ENCODE measurements at regions not wholly inside any gene's neighbourhood (a gene's known extent, or its start where the extent isn't known, plus 50 kb on each side); places are given as distances from the start of the nearest gene placed in this dataset.
A peak's percentile ranks its signal among the peaks of the same experiment; 100 is the strongest.

DNA sequence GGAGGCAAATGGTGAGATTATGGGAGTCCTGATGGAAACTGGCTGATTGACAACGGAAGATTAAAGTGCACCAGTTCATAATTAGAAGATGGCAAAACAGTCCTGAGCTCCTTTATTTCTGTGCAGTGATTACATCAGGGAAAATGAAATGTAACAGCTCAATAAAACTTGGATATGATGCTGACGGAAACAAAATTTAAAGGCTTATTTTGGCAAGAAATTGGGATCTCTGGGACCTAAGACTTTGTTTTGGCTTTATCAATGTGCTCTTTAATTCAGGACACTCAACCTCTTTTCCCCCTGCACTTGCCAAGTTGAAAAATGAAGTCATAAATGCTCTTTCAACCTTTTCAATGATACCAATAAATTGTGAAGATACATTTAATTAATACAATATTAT lies 226.8 kb downstream of the C6orf118 start:
- no peak for DNase-seq (ENCODE audit: low read depth in 2 of 2)

DNA sequence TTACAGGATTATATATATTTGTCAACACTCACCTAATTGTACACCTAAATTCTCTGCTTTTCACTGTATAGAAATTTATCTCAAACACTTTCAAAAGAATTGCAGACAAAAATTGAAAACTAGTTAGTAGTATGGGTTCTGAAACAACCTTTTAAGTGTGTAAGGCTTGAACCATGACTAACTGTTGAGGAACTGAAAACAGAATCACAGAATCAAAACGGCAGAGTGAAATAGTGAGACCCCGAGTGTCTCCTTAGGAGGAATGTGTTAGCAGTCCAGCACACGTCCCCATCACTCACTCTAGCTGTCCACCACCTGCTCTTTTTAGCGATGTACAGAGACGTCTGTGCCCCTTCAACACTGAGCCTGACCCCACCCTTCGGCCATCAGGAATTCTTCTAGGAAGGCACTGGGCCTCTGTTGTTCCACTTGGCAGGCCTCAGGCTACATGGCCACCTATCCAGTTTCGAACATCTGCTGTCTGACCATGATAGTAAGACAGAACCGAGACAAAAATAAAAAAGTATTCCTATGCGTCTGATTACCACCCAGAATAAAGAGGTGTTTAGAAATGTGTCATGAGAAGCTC lies 227.4 kb downstream of the C6orf118 start:
- DNase-seq (ENCODE audit: low read depth in 2 of 2) = no peak

GRCh38 chr6:165077876-165078275 lies 231.5 kb downstream of the C6orf118 start:
- no peak for DNase-seq (ENCODE audit: low read depth in 2 of 2)

GRCh38 chr6:165071906-165072305 lies 237.5 kb downstream of the C6orf118 start:
- DNase-seq (ENCODE audit: low read depth in 2 of 2) = no peak

GRCh38 chr6:165060720-165061119 lies 248.7 kb downstream of the C6orf118 start:
- no peak for DNase-seq (ENCODE audit: low read depth in 2 of 2)

- DNase-seq (ENCODE audit: low read depth in 2 of 2) = no peak
Observed at GRCh38 chr6:165059032-165059431, 250.4 kb downstream of the C6orf118 start.

DNA sequence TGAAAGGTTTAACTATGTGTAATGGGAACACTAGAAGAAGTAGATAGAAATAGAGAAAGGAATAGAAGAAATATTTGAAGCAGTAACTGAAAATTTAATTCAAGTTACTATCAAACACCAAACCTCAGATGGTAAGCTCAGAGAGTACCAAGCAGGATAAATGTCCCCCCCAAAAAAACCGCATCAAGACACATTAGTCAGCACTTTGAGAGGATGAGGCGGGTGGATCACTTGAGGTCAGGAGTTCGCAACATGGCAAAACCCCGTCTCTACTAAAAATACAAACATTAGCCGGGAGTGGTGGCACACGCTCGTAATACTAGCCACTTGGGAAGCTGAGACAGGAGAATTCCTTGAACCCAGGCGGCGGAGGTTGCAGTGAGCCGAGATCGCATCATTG lies 253.1 kb downstream of the C6orf118 start:
- DNase-seq (ENCODE audit: low read depth in 2 of 2) = no peak

DNA sequence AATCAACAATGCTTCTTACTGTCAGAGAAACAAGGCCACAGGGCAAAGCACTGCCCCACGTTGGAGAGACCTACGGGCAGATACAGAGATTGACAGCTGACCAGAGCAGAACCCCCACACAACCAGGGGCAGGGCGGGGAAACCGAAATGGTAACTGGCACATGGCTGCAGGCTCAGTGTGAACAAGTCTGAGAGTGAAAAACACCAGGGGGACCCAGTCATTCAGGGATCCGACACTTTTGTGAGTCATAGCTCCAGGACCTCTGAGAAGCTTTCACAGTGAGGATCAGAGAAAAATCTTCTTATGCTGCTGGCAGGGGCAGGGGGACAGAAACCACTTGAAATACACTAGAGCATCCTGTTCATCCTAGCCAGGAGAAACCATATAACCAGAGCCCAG lies 254.2 kb downstream of the C6orf118 start:
- no peak for DNase-seq (ENCODE audit: low read depth in 2 of 2)

DNA sequence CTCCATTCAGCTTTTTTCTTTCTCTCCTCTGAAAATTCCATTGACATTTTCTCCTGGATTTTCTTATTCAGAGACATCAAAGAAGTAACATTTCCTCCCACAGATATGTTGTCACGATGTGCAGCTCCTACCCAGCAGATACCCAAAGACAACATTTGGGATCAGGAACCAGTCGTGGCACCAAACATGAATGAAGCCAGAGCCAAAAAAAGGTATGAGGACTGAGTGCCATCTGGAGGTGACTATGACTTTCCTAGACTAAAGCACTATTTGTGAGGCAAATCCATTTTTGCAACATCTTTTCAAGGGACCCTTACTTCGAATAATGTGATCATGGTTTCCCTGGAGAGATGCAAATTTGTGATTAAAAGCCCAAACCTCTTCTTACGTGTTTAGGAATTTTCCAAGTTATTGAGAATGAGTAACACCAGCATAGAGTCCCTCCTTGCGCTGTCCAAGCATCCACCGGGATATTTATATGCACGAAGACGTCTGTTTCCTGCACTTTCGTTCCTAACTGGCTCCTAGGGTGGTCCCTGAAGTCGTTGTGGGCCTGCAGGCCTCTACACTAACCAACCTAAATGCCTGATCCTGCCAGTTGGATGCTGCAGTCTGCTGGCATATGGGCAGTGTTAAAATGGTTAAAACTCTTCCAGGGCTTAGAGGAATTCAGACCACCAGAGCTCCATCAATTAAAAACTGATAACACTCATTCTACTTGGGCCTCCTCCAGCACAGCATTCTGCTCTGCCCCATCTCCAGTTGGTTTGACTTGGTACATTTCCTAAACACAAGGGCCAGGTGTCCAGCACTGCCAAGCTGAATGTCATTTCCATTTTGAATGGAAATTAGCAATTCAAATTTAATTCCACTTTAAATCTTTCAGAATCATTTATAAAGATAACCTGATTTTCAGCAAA lies 256.6 kb downstream of the C6orf118 start:
- DNase-seq (ENCODE audit: low read depth in 2 of 2) = no peak

DNA sequence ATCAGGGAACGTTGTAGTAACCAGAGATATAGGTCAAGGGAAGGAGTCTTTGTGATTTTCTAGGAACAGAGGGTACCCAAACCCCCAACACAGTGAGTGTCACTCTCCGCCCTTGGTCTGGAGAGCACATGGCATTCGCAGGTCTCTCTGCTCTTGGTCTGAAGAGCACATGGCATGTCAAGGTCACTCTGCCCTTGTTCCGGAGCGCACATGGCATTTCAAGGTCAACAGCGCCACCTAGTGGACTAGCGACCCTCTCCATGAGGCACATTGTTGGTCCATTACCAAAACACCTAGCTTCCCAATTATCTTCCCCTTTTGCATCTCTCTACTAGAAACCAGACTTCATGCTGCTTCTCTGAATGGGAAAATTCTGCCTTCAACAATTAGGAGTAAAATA lies 260.0 kb downstream of the C6orf118 start:
- DNase-seq (ENCODE audit: low read depth in 2 of 2) = peak in 1 of 2 donors; percentile 17

GRCh38 chr6:165047952-165048351 lies 261.5 kb downstream of the C6orf118 start:
- no peak for DNase-seq (ENCODE audit: low read depth in 2 of 2)

GRCh38 chr6:165045631-165046030 lies 263.8 kb downstream of the C6orf118 start:
- no peak for DNase-seq (ENCODE audit: low read depth in 2 of 2)

GRCh38 chr6:165042912-165043311 lies 266.5 kb downstream of the C6orf118 start:
- no peak for DNase-seq (ENCODE audit: low read depth in 2 of 2)

DNA sequence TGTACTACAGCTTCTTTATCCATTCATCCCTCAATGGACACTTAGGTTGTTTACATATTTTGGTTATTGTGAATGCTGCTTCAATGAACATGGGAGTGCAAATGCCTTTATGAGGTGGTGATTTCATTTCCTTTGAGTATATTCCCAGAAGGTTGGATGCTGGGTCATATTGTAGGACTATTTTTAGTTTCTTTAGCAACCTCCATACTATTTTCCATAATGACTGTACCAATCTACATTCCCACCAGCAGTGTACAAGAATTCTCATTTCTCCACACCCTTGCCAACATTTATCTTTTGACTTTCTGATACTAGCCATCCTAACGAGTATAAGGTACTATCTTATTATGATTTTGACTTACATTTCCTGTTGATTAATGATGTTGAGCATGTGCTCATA lies 269.0 kb downstream of the C6orf118 start:
- DNase-seq (ENCODE audit: low read depth in 2 of 2) = no peak

DNA sequence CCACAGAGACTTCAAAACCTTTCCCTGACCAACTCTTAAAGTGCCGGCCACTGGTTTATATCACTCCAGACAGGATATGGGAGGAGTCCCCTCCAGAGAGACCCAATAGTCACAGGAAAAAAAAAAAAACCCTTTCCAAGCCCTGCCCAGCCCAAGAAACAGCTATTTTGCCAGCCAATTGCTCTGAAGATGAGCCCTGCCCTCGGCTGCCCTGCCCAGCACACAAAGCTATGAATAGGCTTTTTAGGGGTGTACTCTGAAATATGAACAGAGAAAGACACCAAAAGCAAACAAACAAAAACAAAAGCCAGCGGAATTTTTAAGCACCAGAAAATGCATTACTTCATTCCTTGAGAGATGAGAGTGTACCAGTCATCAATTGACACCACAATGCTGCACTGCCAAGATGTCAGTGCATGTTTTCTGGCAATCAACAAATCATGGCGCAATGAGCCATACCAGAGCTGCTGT lies 275.1 kb downstream of the C6orf118 start:
- DNase-seq (ENCODE audit: low read depth in 2 of 2) = no peak

GRCh38 chr6:165031502-165031901 lies 277.9 kb downstream of the C6orf118 start:
- no peak for DNase-seq (ENCODE audit: low read depth in 2 of 2)

DNA sequence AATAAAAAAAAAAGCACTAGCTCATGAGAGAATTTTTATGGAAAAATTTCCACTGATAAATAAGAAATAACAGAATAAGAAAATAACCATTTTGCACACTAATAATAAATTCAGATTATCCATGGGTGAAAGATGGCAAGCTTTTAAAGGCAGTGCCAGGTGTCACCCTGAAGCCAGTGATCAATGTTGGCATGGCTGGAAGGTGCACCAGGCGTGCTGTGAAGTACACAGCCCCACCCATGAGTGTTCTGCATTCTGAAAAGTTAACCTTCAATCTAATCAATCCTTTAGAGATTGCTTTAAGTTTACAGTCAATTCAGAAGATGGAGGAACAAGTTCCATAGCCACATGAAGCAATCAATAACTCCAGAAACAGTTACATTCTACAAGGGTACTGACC lies 284.4 kb downstream of the C6orf118 start:
- no peak for DNase-seq (ENCODE audit: low read depth in 2 of 2)

DNA sequence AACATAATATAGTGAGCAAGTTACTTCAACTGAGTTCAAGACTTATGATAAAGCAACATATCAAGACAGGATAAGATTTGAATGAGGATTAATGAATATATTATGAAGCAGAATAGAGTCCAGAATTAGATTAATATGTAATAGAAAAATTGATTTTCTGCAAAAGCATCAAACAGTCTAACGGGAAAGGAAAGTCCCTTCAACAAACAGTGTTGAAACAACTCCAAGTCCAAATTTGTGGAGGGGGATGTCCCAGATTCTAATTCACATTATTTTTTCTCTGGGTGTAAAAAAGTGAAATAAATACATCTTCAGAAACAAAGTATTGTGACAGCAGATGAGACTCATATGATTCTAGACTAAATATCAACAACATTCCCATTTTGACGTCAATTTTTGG lies 289.7 kb downstream of the C6orf118 start:
- DNase-seq (ENCODE audit: low read depth in 2 of 2) = no peak

DNA sequence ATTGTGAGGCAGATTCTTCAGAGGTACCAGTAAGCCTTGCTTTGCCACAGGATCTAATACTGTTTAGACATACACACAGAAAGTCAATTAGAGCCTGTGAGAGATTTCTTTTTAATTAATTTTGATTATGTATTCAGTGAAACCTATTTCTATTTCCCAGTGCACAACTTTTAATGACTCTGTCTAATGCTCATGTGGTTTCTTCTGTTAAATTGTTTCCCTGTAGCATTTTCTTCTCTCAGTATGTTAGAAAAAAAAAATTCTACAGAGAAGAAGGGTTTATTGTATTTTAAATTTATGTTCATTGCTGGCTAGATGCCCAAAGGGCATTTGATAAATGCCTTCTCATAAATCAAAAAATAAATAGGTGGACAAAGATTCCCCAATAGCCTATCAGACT lies 293.7 kb downstream of the C6orf118 start:
- DNase-seq (ENCODE audit: low read depth in 2 of 2) = no peak

DNA sequence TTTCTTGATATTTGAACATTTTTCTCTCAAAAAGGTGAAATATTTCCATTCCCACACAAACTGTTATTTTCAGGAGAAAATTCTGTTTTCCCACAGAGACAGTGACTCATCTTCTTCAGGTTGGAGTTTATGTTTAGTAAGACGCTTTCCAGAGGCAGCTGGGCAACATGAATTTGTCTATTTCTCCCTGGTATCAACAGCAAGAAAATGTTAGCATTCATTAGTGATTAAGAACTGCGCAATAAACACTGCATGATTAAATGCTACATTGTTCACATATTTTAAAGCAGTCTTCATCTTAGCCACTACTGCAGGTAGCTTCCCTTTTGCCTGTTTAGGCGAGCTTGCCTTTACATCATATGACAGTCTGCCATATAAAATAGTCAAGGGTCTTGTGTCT lies 295.7 kb downstream of the C6orf118 start:
- DNase-seq (ENCODE audit: low read depth in 2 of 2) = no peak

GRCh38 chr6:165012183-165012582 lies 297.2 kb downstream of the C6orf118 start:
- DNase-seq (ENCODE audit: low read depth in 2 of 2) = no peak

DNA sequence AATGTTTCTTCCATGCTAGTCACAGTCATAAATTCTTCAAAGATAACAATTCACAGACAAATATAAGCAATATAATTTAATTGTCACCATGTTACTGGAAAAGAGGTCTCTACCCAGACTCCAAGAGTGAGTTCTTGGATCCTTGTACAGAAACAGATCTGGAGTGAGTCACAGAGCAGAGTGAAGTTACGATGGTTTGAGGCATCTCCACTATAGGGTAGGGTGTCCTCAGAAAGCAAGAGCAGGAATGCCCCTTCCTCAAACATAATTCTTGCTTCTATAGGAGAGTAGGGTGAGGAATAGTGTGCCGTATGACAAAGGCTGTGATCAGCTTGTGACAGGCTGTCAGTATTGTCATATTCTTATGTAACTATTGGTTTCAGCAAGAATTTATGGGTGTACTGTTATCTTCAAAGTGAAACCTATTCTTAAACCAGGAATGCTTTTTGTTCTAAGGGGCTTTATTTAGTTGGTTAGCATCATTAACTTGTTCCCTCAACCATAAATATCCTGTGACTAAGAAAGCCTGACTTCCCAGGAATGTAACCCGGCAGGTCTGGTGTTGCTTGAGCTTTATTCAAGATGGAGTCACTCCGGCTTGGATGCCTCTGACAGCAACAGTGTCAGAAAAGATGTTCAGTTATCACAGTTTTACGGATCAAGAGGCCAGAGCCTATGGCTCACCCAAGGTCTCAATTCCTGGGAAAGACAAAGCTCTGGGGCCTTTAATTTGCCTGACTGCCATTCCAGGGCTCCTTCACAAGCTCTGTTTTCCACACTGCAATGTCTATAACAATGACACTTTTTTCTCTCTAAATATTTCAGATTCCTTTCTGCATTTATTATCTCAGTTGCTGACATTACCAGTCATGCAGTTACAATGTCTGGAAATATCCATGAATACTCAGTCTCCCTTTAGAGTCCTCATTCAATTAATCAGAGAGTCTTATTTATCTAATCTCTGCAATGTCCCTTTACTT lies 298.6 kb downstream of the C6orf118 start:
- DNase-seq (ENCODE audit: low read depth in 2 of 2) = no peak
